ENCODE measurements at regions not wholly inside any gene's neighbourhood (a gene's known extent, or its start where the extent isn't known, plus 50 kb on each side); places are given as distances from the start of the nearest gene placed in this dataset.
"Not testable (repeated sequence)": the region's sequence is repeated elsewhere in the genome, so short reads cannot be mapped to it uniquely, and the experiment has no call there.

- Histone ChIP-seq H2AFZ (ENCODE audit: low read length) (no peak overlapping the region), H3K4me3 (ENCODE audit: low read length in 2 of 2) (no peak overlapping the region), H3K27me3 (ENCODE audit: control insufficient read depth in 3 of 3, insufficient read depth in 3 of 3, low read depth in 1 of 3, low read length in 3 of 3) (no peaks in the 10 kb centered on the region), H4K91ac (ENCODE audit: low read depth, low read length, poor library complexity) (no peak overlapping the region), H2BK120ac (ENCODE audit: low read depth, low read length) (no peak overlapping the region), H3K36me3 (replicated peaks in 1 of 2; ENCODE audit: control insufficient read depth in 2 of 2, insufficient read depth in 2 of 2, low read length in 2 of 2) (no peaks in the 10 kb centered on the region), H2BK15ac (ENCODE audit: low read length) (no peak overlapping the region), H3K9me3 (replicated peaks in 1 of 2; ENCODE audit: control insufficient read depth in 2 of 2, insufficient read depth in 1 of 2, low read depth in 1 of 2, low read length in 2 of 2) (no peaks in the 10 kb centered on the region), H3K4me2 (ENCODE audit: insufficient read depth, low read length, poor library complexity, severe bottlenecking) (no peak overlapping the region), H4K8ac (ENCODE audit: low read depth, low read length) (no peak overlapping the region), H3K79me1 (ENCODE audit: low read depth, low read length) (no peaks in the 10 kb centered on the region), H3K18ac (ENCODE audit: low read length) (no peak overlapping the region), H3K27ac (replicated peaks; ENCODE audit: low read length) (no peak overlapping the region), H3K4ac (ENCODE audit: low read length) (no peak overlapping the region), H3K14ac (ENCODE audit: low read length) (no peak overlapping the region), H3K23ac (ENCODE audit: low read depth, low read length, poor library complexity) (no peak overlapping the region), H2BK5ac (ENCODE audit: low read length) (no peak overlapping the region), H2AK5ac (ENCODE audit: low read depth, low read length) (no peak overlapping the region), H3K4me1 (ENCODE audit: control insufficient read depth in 2 of 2, insufficient read depth in 1 of 2, low read depth in 1 of 2, low read length in 2 of 2) (no peaks in the 10 kb centered on the region), H3K9ac (ENCODE audit: low read depth, low read length, poor library complexity) (no peak overlapping the region), H2BK12ac (ENCODE audit: low read length) (no peak overlapping the region)
- no CpG with 5 or more reads among the region's 3 CpGs for WGBS, 2 donors (ENCODE audit: extremely low coverage in 2 of 2, insufficient read length in 2 of 2, insufficient replicate concordance in 1 of 2)
- DNase-seq (ENCODE audit: low spot score): no peak
These were observed 99.5 kb upstream of the FSCB start for GRCh38 chr14:44606576-44606975.

DNA sequence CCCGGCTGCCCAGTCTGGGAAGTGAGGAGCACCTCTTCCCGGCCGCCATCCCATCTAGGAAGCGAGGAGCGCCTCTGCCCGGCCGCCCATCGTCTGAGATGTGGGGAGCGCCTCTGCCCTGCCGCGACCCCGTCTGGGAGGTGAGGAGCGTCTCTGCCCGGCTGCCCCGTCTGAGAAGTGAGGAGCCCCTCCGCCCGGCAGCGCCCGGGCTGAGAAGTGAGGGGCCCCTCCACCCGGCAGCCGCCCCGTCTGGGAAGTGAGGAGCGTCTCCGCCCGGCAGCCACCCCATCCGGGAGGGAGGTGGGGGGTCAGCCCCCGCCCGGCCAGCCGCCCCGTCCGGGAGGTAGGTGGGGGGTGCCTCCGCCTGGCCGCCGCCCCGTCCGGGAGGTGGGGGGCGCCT lies 94.2 kb upstream of the FSCB start:
- H3K9ac ChIP-seq (ENCODE audit: low read depth, low read length, poor library complexity); H4K91ac ChIP-seq (ENCODE audit: low read depth, low read length, poor library complexity); H3K27me3 ChIP-seq (ENCODE audit: control insufficient read depth in 3 of 3, insufficient read depth in 3 of 3, low read depth in 1 of 3, low read length in 3 of 3); H3K27ac ChIP-seq (replicated peaks; ENCODE audit: low read length); H3K4me1 ChIP-seq (ENCODE audit: control insufficient read depth in 2 of 2, insufficient read depth in 1 of 2, low read depth in 1 of 2, low read length in 2 of 2); H3K79me1 ChIP-seq (ENCODE audit: low read depth, low read length); H3K4me2 ChIP-seq (ENCODE audit: insufficient read depth, low read length, poor library complexity, severe bottlenecking); H3K4me3 ChIP-seq (ENCODE audit: low read length in 2 of 2); H2AK5ac ChIP-seq (ENCODE audit: low read depth, low read length); DNase-seq (ENCODE audit: low spot score); H3K36me3 ChIP-seq (replicated peaks in 1 of 2; ENCODE audit: control insufficient read depth in 2 of 2, insufficient read depth in 2 of 2, low read length in 2 of 2); H3K23ac ChIP-seq (ENCODE audit: low read depth, low read length, poor library complexity); H2BK12ac ChIP-seq (ENCODE audit: low read length); H4K8ac ChIP-seq (ENCODE audit: low read depth, low read length); H3K4ac ChIP-seq (ENCODE audit: low read length); H2BK120ac ChIP-seq (ENCODE audit: low read depth, low read length); H2AFZ ChIP-seq (ENCODE audit: low read length); H3K14ac ChIP-seq (ENCODE audit: low read length); H2BK5ac ChIP-seq (ENCODE audit: low read length); H3K18ac ChIP-seq (ENCODE audit: low read length); H2BK15ac ChIP-seq (ENCODE audit: low read length); H3K9me3 ChIP-seq (replicated peaks in 1 of 2; ENCODE audit: control insufficient read depth in 2 of 2, insufficient read depth in 1 of 2, low read depth in 1 of 2, low read length in 2 of 2): not testable (repeated sequence)
- WGBS, 2 donors (ENCODE audit: extremely low coverage in 2 of 2, insufficient read length in 2 of 2, insufficient replicate concordance in 1 of 2): no CpG with 5 or more reads among the region's 37 CpGs

DNA sequence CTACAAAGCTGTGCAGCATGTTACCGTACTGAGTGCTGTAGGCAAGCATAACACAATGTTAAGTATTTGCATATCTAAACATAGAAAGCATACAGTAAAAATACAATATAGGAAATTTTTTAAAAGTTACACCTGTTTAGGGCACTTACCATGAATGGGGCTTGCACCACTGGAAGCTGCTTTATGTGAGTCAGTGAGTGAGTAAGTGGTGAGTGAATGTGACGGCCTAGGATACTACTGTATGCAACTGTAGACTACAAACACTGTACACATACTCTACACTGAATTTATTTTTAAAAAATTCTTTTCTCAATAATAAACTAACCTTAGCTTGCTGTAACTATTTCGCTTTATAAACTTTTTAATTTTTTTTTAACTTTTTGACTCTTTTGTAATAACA lies 82.1 kb upstream of the FSCB start:
- Histone ChIP-seq H4K91ac (ENCODE audit: low read depth, low read length, poor library complexity) (no peak overlapping the region), H2BK5ac (ENCODE audit: low read length) (no peak overlapping the region), H3K79me1 (ENCODE audit: low read depth, low read length) (no peaks in the 10 kb centered on the region), H4K8ac (ENCODE audit: low read depth, low read length) (no peak overlapping the region), H3K9ac (ENCODE audit: low read depth, low read length, poor library complexity) (no peak overlapping the region), H2BK120ac (ENCODE audit: low read depth, low read length) (no peak overlapping the region), H2AFZ (ENCODE audit: low read length) (no peak overlapping the region), H3K4me1 (ENCODE audit: control insufficient read depth in 2 of 2, insufficient read depth in 1 of 2, low read depth in 1 of 2, low read length in 2 of 2) (no peaks in the 10 kb centered on the region), H3K18ac (ENCODE audit: low read length) (no peak overlapping the region), H3K27me3 (ENCODE audit: control insufficient read depth in 3 of 3, insufficient read depth in 3 of 3, low read depth in 1 of 3, low read length in 3 of 3) (no peaks in the 10 kb centered on the region), H3K14ac (ENCODE audit: low read length) (no peak overlapping the region), H2BK12ac (ENCODE audit: low read length) (no peak overlapping the region), H3K4me2 (ENCODE audit: insufficient read depth, low read length, poor library complexity, severe bottlenecking) (no peak overlapping the region), H3K4me3 (ENCODE audit: low read length in 2 of 2) (no peak overlapping the region), H2AK5ac (ENCODE audit: low read depth, low read length) (no peak overlapping the region), H3K36me3 (replicated peaks in 1 of 2; ENCODE audit: control insufficient read depth in 2 of 2, insufficient read depth in 2 of 2, low read length in 2 of 2) (no peaks in the 10 kb centered on the region), H3K23ac (ENCODE audit: low read depth, low read length, poor library complexity) (no peak overlapping the region), H3K9me3 (replicated peaks in 1 of 2; ENCODE audit: control insufficient read depth in 2 of 2, insufficient read depth in 1 of 2, low read depth in 1 of 2, low read length in 2 of 2) (no peaks in the 10 kb centered on the region), H3K27ac (replicated peaks; ENCODE audit: low read length) (no peak overlapping the region), H3K4ac (ENCODE audit: low read length) (no peak overlapping the region), H2BK15ac (ENCODE audit: low read length) (no peak overlapping the region)
- DNase-seq (ENCODE audit: low spot score): no peak
- WGBS, 2 donors (ENCODE audit: extremely low coverage in 2 of 2, insufficient read length in 2 of 2, insufficient replicate concordance in 1 of 2): 100% methylated on average over 1 of the region's 3 CpGs; no CpG with 5 or more reads in 1 of the 2 donors

DNA sequence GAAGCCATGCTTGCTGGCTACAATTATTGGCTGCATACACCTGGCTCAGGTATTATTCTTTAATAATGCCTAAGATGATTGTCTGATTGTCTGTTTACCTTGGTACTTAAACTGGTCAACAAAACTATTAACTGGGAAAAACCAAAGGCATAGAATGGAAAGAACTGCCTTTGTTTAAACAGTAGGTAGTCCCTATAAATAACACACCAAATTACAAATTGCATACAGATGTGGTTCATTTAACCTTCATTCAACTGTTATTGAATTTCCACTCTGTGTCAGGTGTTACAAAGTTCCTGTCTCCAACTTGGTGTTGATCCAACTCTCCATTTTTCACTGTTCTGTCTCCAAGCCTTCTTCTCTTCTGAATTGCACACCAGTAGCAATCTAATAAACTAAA lies 79.8 kb upstream of the FSCB start:
- Histone ChIP-seq H3K4me3 (ENCODE audit: low read length in 2 of 2) (no peak overlapping the region), H2BK12ac (ENCODE audit: low read length) (no peak overlapping the region), H2BK15ac (ENCODE audit: low read length) (no peak overlapping the region), H2AK5ac (ENCODE audit: low read depth, low read length) (no peak overlapping the region), H3K4me2 (ENCODE audit: insufficient read depth, low read length, poor library complexity, severe bottlenecking) (no peak overlapping the region), H3K23ac (ENCODE audit: low read depth, low read length, poor library complexity) (no peak overlapping the region), H3K27me3 (ENCODE audit: control insufficient read depth in 3 of 3, insufficient read depth in 3 of 3, low read depth in 1 of 3, low read length in 3 of 3) (no peaks in the 10 kb centered on the region), H4K91ac (ENCODE audit: low read depth, low read length, poor library complexity) (no peak overlapping the region), H2BK5ac (ENCODE audit: low read length) (no peak overlapping the region), H3K14ac (ENCODE audit: low read length) (no peak overlapping the region), H4K8ac (ENCODE audit: low read depth, low read length) (no peak overlapping the region), H3K27ac (replicated peaks; ENCODE audit: low read length) (no peak overlapping the region), H3K18ac (ENCODE audit: low read length) (no peak overlapping the region), H3K9ac (ENCODE audit: low read depth, low read length, poor library complexity) (no peak overlapping the region), H3K79me1 (ENCODE audit: low read depth, low read length) (no peaks in the 10 kb centered on the region), H3K4ac (ENCODE audit: low read length) (no peak overlapping the region), H2AFZ (ENCODE audit: low read length) (no peak overlapping the region), H3K36me3 (replicated peaks in 1 of 2; ENCODE audit: control insufficient read depth in 2 of 2, insufficient read depth in 2 of 2, low read length in 2 of 2) (no peaks in the 10 kb centered on the region), H3K9me3 (replicated peaks in 1 of 2; ENCODE audit: control insufficient read depth in 2 of 2, insufficient read depth in 1 of 2, low read depth in 1 of 2, low read length in 2 of 2) (no peaks in the 10 kb centered on the region), H2BK120ac (ENCODE audit: low read depth, low read length) (no peak overlapping the region), H3K4me1 (ENCODE audit: control insufficient read depth in 2 of 2, insufficient read depth in 1 of 2, low read depth in 1 of 2, low read length in 2 of 2) (no peaks in the 10 kb centered on the region)
- DNase-seq (ENCODE audit: low spot score): no peak
